GM12874 (cell line): ENCODE measurements at regions not wholly inside any gene's neighbourhood (a gene's known extent, or its start where the extent isn't known, plus 50 kb on each side); places are given as distances from the start of the nearest gene placed in this dataset.

Experiments used
- TF ChIP-seq, protein P1 (sequence below): IDR thresholded peaks from 2 replicates; pipeline ENCODE4 v1.5.1; 2011; ENCODE audit warnings: low read depth, mild to moderate bottlenecking, control low read depth, low read length, moderate library complexity; ENCODE audit not compliant: insufficient read depth

- TF ChIP-seq, protein P1, sequence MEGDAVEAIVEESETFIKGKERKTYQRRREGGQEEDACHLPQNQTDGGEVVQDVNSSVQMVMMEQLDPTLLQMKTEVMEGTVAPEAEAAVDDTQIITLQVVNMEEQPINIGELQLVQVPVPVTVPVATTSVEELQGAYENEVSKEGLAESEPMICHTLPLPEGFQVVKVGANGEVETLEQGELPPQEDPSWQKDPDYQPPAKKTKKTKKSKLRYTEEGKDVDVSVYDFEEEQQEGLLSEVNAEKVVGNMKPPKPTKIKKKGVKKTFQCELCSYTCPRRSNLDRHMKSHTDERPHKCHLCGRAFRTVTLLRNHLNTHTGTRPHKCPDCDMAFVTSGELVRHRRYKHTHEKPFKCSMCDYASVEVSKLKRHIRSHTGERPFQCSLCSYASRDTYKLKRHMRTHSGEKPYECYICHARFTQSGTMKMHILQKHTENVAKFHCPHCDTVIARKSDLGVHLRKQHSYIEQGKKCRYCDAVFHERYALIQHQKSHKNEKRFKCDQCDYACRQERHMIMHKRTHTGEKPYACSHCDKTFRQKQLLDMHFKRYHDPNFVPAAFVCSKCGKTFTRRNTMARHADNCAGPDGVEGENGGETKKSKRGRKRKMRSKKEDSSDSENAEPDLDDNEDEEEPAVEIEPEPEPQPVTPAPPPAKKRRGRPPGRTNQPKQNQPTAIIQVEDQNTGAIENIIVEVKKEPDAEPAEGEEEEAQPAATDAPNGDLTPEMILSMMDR = no peak
Observed at GRCh38 chr1:222037720-222038119, 295.8 kb upstream of the DUSP10 start.

GRCh38 chr1:222034790-222035189 is 292.9 kb upstream of the DUSP10 start:
- TF ChIP-seq, protein P1 = no peak

GRCh38 chr1:222033450-222033849 is 291.6 kb upstream of the DUSP10 start:
- TF ChIP-seq, protein P1 = no peak

DNA sequence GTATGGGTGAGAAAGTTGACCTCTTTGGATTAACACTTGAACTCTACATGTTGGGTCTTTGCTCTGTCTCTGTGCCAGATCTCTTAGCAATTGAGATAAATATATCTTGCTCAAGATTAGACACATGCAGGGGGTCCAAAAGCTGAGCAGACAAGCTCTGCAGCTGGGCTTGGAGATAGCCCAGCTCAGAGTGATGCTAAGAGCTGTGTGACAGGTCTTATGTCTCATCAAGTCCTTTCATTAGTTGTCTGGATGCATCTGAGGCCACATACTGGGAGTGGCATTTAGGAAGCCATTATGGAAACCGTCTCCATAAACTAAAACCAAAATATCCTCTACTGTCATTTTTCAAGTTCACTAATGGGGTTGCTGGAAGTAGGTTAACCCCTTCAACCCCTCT is 289.4 kb upstream of the DUSP10 start:
- TF ChIP-seq, protein P1 = no peak

GRCh38 chr1:222028676-222029075 is 286.8 kb upstream of the DUSP10 start:
- TF ChIP-seq, protein P1 = no peak

DNA sequence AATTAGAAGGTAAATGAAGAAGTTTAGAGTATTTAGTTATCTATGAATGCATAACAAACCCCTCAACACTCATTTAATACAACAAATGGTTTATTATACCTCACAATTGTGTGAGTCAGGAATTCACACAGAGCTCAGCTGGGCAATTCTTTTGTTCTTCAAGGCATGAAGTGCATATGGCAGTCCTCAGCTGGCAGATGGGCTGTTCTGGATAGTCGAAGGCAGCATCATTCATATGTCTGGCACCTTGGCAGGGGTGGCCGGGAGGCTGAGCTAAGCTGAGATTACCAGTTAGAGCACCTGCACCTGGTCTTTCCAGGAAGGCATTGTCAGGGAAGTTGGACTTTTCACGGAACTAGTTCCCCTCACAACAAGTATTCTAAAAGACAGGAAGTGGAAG is 286.2 kb upstream of the DUSP10 start:
- TF ChIP-seq, protein P1 = no peak

DNA sequence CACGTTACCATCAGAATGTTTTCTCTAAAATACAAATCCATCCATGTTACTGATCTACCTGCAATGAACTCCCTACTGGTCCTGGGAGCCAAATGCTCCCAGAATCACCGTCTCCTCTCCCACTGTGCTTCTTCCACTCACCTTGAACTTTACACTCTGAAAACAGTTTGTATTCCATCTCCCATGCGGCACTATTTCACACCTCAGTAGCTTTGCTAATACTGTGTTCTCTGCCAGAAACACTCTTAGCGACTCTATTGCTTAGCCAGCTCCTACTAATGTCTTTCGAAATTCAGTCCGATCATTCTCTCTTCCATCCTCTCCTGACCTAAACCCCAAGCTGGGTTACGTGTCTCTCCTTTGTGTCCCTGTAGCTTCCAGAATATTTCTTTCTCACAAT is 284.4 kb upstream of the DUSP10 start:
- TF ChIP-seq, protein P1 = no peak

- TF ChIP-seq, protein P1 = no peak
Observed at GRCh38 chr1:222023025-222023424, 281.1 kb upstream of the DUSP10 start.
